Cardiac fibroblast (primary cell): ENCODE measurements at regions not wholly inside any gene's neighbourhood (a gene's known extent, or its start where the extent isn't known, plus 50 kb on each side); places are given as distances from the start of the nearest gene placed in this dataset.

Experiments used
- DNase-seq, 2 donors: peaks; one replicate each; pipeline versions ENCODE4 v3.0.0 to v3.0.0-alpha.2; 2010; ENCODE audit warnings: low read depth in 2 of 2
- H3K4me3 ChIP-seq, 2 donors: replicated peaks in 1 of 2; 1 replicate in 1 of 2; 2 replicates in 1 of 2; pipeline ENCODE4 v1.5.1; 2011; ENCODE audit warnings: low read depth in 2 of 2, low read length in 2 of 2, mild to moderate bottlenecking in 2 of 2, moderate library complexity in 1 of 2
- CTCF ChIP-seq: IDR thresholded peaks from one replicate; pipeline ENCODE4 v1.5.1; 2011; ENCODE audit warnings: low read depth, mild to moderate bottlenecking, low read length, inconsistent platforms

GRCh38 chr10:84695902-84696301, 367.5 kb downstream of the CCSER2 start:
- no peak for TF ChIP-seq CTCF
- no peak for DNase-seq
- no peak overlapping the region for H3K4me3 ChIP-seq

- no peak for TF ChIP-seq CTCF
- DNase-seq: no peak
- no peak overlapping the region for H3K4me3 ChIP-seq
Observed at GRCh38 chr10:84696610-84697009, 368.2 kb downstream of the CCSER2 start.

GRCh38 chr10:84698989-84699388, 370.6 kb downstream of the CCSER2 start:
- DNase-seq: no peak
- no peak for TF ChIP-seq CTCF
- no peak overlapping the region for H3K4me3 ChIP-seq

GRCh38 chr10:84700668-84701369, 372.4 kb downstream of the CCSER2 start:
- no peak for DNase-seq
- TF ChIP-seq CTCF: no peak
- no peak overlapping the region for H3K4me3 ChIP-seq

- TF ChIP-seq CTCF: no peak
- H3K4me3 ChIP-seq: no peak overlapping the region
- no peak for DNase-seq
Observed at GRCh38 chr10:84701370-84701720, 373.0 kb downstream of the CCSER2 start.

- no peak overlapping the region for H3K4me3 ChIP-seq
- no peak for TF ChIP-seq CTCF
- DNase-seq: no peak
Observed at GRCh38 chr10:84704101-84704500, 375.7 kb downstream of the CCSER2 start.

- no peak for TF ChIP-seq CTCF
- DNase-seq: no peak
- H3K4me3 ChIP-seq: no peak overlapping the region
Observed at GRCh38 chr10:84706431-84706830, 378.0 kb downstream of the CCSER2 start.
